Ishikawa (cell line): ENCODE measurements at regions not wholly inside any gene's neighbourhood (a gene's known extent, or its start where the extent isn't known, plus 50 kb on each side); places are given as distances from the start of the nearest gene placed in this dataset.

Experiments used
- CEBPB ChIP-seq: IDR thresholded peaks from 2 replicates; pipeline ENCODE4 v1.6.1; 2012
- CREB1 ChIP-seq: IDR thresholded peaks from 2 replicates; pipeline ENCODE4 v1.6.1; 2012; ENCODE audit warnings: low read depth
- EGR1 ChIP-seq: IDR thresholded peaks from 2 replicates; pipeline ENCODE4 v1.6.1; 2012
- EP300 ChIP-seq: IDR thresholded peaks from 2 replicates; pipeline ENCODE4 v1.6.1; 2012; ENCODE audit warnings: borderline replicate concordance
- FOXM1 ChIP-seq: IDR thresholded peaks from 2 replicates; pipeline ENCODE4 v1.6.1; 2012; ENCODE audit warnings: low read depth, borderline replicate concordance
- MAX ChIP-seq: IDR thresholded peaks from 2 replicates; pipeline ENCODE4 v1.6.1; 2012
- TAF1 ChIP-seq: IDR thresholded peaks from 2 replicates; pipeline ENCODE4 v1.6.1; 2012; ENCODE audit warnings: low read depth, mild to moderate bottlenecking
- TEAD4 ChIP-seq: IDR thresholded peaks from 2 replicates; pipeline ENCODE4 v1.6.1; 2012
- YY1 ChIP-seq: IDR thresholded peaks from 2 replicates; pipeline ENCODE4 v1.6.1; 2012; ENCODE audit warnings: low read depth
- ZBTB7A ChIP-seq: IDR thresholded peaks from 2 replicates; pipeline ENCODE4 v1.6.1; 2012; ENCODE audit warnings: low read depth
- TF ChIP-seq, protein P1 (sequence below): IDR thresholded peaks from 2 replicates; pipeline ENCODE4 v1.6.1; 2012; ENCODE audit warnings: low read depth, mild to moderate bottlenecking

- TF ChIP-seq MAX, result no peak
- TF ChIP-seq EGR1, result no peak
- no peak for TF ChIP-seq YY1
- TF ChIP-seq EP300, result no peak
- no peak for TF ChIP-seq TAF1
- TF ChIP-seq, protein P1, sequence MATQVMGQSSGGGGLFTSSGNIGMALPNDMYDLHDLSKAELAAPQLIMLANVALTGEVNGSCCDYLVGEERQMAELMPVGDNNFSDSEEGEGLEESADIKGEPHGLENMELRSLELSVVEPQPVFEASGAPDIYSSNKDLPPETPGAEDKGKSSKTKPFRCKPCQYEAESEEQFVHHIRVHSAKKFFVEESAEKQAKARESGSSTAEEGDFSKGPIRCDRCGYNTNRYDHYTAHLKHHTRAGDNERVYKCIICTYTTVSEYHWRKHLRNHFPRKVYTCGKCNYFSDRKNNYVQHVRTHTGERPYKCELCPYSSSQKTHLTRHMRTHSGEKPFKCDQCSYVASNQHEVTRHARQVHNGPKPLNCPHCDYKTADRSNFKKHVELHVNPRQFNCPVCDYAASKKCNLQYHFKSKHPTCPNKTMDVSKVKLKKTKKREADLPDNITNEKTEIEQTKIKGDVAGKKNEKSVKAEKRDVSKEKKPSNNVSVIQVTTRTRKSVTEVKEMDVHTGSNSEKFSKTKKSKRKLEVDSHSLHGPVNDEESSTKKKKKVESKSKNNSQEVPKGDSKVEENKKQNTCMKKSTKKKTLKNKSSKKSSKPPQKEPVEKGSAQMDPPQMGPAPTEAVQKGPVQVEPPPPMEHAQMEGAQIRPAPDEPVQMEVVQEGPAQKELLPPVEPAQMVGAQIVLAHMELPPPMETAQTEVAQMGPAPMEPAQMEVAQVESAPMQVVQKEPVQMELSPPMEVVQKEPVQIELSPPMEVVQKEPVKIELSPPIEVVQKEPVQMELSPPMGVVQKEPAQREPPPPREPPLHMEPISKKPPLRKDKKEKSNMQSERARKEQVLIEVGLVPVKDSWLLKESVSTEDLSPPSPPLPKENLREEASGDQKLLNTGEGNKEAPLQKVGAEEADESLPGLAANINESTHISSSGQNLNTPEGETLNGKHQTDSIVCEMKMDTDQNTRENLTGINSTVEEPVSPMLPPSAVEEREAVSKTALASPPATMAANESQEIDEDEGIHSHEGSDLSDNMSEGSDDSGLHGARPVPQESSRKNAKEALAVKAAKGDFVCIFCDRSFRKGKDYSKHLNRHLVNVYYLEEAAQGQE, result no peak
- TF ChIP-seq FOXM1, result no peak
- no peak for TF ChIP-seq CEBPB
- no peak for TF ChIP-seq CREB1
- no peak for TF ChIP-seq TEAD4
- no peak for TF ChIP-seq ZBTB7A
Measured at GRCh38 chr20:61050336-61050890, 201.6 kb upstream of the CDH4 start.
